ENCODE measurements at regions not wholly inside any gene's neighbourhood (a gene's known extent, or its start where the extent isn't known, plus 50 kb on each side); places are given as distances from the start of the nearest gene placed in this dataset.

DNA sequence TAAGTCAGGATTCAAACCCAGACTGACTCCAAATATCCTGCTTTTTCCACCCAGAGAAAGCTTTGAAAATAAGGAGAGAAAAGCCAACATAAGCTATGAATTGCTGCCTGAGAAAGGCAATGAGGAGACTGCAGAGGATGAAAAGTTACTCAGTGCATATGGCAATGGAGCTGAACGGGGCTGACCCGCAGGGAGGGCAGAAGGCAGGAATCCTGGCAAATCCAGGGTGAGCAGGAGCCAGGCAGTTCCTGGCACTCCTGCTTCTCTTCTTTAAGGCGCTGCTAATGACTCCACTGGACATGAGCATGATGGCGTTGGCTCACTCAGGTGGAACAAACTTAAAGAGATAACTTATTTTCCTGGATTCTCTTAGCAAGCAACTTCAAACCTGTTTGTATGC, 95.2 kb upstream of the TMCC3 start:
- no peak for DNase-seq

GRCh38 chr12:94743174-94743573, 92.8 kb upstream of the TMCC3 start:
- no peak for DNase-seq

DNA sequence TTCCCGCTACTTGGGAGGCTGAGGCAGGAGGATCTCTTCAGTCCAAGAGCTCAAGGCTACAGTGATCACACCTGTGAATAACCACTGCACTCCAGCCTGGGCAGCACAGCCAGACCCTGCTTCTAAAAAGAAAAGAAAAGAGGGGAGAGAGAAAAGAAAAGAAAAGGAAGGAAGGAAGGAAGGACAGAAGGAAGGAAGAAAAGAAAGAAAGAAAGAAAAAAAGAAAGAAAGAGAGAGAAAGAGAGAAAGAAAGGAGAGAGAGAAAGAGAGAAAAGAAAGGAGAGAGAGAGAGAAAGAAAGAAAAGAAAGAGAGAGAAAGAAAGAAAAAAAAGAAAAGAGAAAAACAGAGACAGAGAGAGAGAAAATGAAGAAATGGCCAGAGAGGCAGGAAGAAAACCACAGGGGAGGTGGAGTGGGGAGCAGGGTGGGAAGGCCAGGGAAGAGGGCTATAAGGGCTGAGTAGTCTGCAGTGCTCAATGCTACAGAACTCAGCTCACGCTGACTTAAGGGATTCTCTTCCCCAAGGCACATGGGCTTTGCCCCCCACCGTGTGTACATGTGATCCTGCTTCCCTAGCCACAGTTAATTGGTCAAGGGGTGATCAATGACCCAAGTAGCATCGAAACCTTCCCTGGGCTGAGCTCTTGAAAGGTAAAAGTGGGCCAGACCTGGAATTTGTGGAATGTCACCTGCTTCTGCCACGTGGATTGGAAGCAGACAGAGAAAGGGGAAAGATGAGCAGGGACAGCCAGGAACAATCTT, 90.4 kb upstream of the TMCC3 start:
- DNase-seq: no peak

- DNase-seq: no peak
Observed at GRCh38 chr12:94736820-94737219, 86.5 kb upstream of the TMCC3 start.

GRCh38 chr12:94736004-94736403, 85.6 kb upstream of the TMCC3 start:
- DNase-seq: no peak

GRCh38 chr12:94733727-94734126, 83.4 kb upstream of the TMCC3 start:
- no peak for DNase-seq

GRCh38 chr12:94732367-94732990, 82.1 kb upstream of the TMCC3 start:
- no peak for DNase-seq

DNA sequence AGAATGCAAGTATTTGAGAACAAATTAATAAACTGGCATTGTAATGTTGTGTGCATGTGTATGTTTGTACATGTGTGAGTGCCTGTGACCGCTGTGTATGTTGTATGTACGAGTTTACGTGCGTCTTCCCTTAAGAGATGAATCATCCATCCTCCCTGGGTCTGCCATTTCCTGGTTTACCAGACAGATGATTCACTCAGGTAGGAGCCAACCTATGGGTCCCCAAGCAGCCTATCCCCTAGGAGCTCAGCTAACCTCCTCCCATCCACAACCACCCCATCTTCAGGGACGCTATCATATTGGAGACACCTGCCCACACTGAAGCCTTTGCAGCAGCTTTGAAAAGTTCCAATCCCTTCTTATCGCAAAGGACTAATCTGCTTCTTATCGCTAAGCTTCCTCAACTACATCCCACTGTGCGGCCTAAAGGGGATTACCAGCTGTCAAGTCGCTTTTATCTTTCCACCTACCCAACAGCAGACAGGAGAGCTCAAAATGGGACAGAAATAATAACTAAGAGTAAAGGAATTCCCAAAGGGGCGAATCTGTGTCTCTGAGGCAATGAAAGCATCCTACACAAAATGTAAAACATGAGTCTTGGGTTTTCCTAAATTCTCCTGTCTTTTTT, 81.5 kb upstream of the TMCC3 start:
- no peak for DNase-seq

DNA sequence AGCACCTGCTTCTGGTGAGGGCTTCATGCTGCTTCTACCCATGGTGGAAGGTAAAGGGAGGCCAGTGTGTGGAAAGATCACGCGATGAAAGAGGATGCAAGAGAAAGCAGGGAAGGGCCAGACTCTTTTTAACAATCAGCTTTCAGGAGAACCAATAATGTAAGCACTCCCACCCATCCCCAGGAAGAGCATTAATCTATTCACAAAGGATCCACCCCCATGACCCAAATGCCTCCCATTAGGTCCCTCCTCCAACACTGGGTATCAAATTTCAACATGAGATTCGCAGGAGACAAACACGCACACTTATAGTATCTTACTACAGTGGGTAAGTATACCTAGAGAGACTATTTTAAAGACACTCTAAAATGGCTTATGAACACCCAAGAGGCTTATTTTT, 80.5 kb upstream of the TMCC3 start:
- no peak for DNase-seq

GRCh38 chr12:94726236-94726835, 76.0 kb upstream of the TMCC3 start:
- DNase-seq: no peak

DNA sequence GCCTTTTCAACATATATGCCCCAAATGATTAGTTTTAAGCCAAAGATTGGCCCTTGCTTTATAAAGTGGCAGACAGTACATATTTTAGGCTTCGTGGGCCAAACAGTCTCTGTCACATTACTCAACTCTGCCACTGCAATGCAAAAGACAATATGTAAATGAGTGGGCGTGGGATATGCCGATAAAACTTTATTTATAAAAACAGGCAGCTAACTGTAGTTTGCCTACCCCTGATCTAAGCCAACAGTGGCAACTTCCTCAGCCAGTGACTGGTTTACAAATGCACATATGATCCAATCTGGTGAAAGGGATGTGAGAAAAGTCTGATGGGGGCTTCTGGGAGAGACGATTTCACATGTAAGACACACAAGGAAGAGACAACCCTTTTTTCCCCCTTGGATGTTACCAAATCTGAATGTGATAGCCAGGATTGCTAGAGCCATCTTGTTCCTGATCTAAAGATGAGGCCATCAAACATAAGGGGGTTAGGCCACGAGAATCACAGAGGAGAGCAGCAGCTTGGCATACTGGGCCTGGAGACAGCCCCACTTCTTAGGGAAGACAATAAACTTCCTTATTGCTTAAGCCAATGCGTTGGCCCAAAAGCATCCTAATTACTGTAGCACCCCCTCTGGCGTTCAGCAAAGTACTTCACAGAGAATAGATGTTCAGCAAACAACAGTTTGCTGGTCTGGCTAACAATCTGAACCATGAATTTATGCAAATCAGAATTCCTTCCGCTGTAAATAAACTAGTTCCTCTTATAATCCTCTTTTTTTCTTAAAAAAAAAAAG, 75.2 kb upstream of the TMCC3 start:
- no peak for DNase-seq

DNA sequence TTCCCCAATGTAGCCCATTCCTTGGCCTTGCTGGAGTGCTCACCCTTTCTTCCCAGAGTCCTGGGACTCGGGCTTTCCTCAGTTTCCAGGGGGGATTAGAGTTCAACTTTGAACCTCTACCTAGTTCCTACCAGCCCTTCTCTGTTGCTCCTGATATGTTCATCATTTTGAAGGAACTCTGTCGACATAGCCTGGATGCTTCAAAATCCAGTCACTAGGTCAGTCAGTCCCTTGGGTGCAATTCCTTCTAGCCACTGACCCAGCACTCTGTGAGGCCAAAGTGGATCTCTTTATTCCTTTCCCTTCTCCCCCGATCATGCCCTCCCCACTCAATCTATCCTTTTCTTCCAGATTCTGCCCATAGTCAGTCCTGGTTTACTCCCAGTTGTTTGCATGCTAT, 72.3 kb upstream of the TMCC3 start:
- DNase-seq: no peak

DNA sequence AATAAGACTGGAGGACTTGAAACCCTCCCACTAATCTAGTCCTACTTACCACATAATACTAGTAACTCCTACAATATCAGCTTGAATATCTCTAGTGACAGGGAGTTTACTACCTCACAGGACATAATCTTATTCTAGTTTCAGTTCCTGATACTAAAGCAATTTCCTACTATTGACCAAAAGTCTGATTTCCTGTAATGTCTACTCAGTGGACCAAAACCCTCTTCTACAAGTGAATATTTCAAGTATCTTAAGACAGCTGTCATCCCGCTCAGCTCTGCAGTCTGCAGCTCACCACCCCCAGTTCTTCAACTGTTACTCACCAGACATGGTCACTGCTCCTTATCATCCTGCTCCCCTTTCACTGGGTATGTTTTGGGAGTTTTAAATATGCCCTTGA, 70.8 kb upstream of the TMCC3 start:
- no peak for DNase-seq

DNA sequence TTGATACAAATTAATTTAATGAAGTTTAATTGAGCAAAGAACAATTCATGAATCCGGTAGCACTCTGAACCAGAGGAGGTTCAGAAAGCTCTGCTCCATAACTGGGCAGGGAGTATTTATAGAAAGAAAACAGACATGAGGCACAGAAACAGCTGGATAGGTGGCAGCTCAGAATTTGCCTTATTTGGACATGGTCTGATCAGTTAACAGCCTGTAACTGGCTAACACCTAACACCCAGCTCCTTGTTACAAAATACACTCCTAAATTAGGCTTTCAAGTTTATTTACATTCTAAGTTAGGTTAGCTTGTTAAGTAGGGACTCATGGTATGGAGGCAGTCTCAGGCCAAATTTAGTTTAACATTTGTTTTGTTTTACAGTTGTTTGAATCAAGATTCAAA, 67.8 kb upstream of the TMCC3 start:
- no peak for DNase-seq

DNA sequence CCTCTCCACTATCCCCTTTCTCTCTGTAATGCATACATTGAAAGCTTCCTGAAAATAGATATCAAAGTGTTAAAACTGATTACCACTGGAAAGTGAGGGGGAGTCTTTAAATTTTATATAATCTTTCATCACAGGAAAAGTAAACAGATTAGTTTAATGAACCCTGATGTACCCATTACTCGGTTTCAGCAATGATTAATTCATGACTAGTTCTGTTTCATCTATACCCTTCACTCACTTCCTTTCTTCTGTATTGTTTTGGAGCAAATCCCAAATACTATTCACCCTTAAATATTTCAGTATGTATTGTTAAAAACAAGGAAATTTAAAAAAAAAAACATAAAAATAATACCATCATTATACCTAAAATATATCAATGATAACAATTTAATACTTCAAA, 67.3 kb upstream of the TMCC3 start:
- no peak for DNase-seq

GRCh38 chr12:94717108-94717507, 66.8 kb upstream of the TMCC3 start:
- DNase-seq: no peak

GRCh38 chr12:94716339-94716738, 66.0 kb upstream of the TMCC3 start:
- no peak for DNase-seq

DNA sequence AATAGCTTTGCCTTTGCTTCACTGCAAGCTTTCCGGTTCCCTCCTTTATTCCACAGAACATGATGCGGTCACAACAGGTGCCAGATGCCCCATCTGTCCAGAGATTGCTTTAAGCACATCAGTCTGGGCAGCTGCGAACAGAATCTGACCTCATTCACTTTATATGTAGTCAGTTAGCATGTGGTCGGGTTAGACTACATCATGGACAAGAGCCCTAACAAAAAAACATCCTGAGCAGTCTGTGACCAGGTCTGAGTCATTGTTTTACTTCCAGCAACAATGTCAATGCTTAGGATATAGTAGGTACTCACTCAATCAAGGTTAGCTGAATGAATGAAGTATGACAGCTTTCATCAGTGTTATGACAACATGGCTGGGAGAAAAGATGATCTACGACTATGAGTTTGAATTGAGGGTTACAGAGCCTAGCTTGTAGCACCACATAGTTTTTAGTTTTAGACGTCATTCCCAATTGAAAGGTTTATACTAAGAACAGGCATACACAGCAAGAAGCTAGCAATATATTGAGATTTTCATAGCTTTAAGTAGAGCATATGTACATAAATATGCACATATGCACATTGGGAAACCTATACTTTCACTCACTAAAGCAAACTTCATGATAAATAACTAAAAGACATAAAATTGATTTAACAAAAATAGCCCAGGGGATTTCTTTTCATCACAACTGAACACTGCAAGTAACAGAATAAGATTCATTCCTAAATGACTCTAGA, 64.2 kb upstream of the TMCC3 start:
- DNase-seq: no peak

GRCh38 chr12:94712815-94713515, 62.6 kb upstream of the TMCC3 start:
- no peak for DNase-seq

GRCh38 chr12:94710933-94711332, 60.6 kb upstream of the TMCC3 start:
- no peak for DNase-seq

DNA sequence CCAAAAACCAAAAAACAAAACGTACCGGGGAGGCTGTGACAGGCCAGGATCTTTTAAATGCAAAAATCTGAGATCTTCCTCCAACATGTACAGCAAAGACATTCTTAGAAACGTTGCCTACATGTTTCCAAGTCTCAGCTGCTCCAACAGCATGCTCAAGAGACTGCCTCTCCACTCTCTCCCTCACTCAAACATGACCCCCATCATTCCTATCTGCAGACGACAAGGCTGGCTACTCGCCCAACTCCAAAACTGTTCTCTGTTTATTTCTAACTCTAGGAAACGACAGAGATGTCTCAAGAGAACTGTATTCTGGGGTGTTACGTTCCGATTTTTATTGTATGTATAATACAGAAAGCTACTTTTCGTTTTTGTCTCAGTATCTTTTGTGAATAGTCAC, 57.5 kb upstream of the TMCC3 start:
- DNase-seq: no peak

- DNase-seq: no peak
Observed at GRCh38 chr12:94707036-94707435, 56.7 kb upstream of the TMCC3 start.

Measured in DMS79 treated with DMSO at 0.1 percent for 48 hours (cell line).